SJSA1 (cell line): ENCODE measurements at regions not wholly inside any gene's neighbourhood (a gene's known extent, or its start where the extent isn't known, plus 50 kb on each side); places are given as distances from the start of the nearest gene placed in this dataset.

Experiments used
- DNase-seq, 2 experiments: peaks; one replicate each; pipeline ENCODE4 v3.0.0-alpha.2; 2015 to 2020; ENCODE audit warnings: low spot score in 2 of 2, low read depth in 1 of 2
- H3K27ac ChIP-seq: fragments of 250-450 bp; sonication (Bioruptor Pico); 2 replicates; pipeline ENCODE4 v1.5.1; 2020; ENCODE audit warnings: mild to moderate bottlenecking, moderate library complexity
- H3K27me3 ChIP-seq: fragments of 250-450 bp; sonication (Bioruptor Pico); replicated peaks from 2 replicates; pipeline ENCODE4 v1.5.1; 2020; ENCODE audit warnings: mild to moderate bottlenecking, moderate library complexity
- H3K36me3 ChIP-seq: fragments of 250-450 bp; sonication (Bioruptor Pico); 2 replicates; pipeline ENCODE4 v1.5.1; 2020; ENCODE audit warnings: mild to moderate bottlenecking
- H3K4me1 ChIP-seq: fragments of 250-450 bp; sonication (Bioruptor Pico); replicated peaks from 2 replicates; pipeline ENCODE4 v1.6.1; 2021; ENCODE audit warnings: mild to moderate bottlenecking
- H3K4me3 ChIP-seq: fragments of 250-450 bp; sonication (Bioruptor Pico); 2 replicates; pipeline ENCODE4 v1.5.1; 2020; ENCODE audit warnings: mild to moderate bottlenecking
- H3K9me3 ChIP-seq: fragments of 250-450 bp; sonication (Bioruptor Pico); replicated peaks from 2 replicates; pipeline ENCODE4 v1.5.1; 2020; ENCODE audit warnings: mild to moderate bottlenecking

DNA sequence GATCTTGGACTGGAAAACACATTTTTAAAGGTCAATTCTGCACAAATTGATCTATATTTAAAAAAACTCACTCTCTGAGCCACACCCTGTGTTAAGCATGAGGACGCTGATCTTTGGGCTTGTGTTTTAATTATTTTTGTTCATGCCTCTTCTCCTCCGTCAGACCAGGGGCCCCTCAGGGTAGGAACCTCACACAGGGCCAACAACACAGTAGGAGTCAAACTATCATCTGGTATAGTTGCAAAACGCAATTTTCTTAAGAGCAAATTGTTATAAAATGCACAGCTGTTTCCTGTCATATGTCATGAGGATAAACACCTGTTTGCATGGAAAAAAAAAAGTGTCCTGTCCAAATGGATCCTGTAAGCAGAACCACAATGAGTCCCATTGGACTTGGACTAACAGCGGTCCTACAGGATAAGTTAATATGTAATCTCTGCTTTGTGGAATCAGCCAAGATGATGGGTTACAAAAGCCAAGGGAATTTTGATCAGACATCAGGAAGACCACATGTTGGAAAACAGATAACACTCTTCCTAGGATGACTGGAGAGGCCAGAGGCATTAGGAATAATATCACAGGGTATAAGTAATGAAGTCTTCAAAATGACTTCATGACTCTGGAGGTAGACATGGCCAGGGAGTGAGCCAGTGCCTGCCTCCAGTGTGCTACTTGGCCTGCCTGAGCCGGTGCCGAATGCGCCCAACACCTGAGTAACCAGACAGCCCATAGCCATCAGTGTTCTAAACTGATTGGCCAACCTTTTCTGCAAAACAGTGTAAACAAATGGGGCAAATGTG, 184.9 kb upstream of the ADCY1 start:
- Histone ChIP-seq H3K27me3 (no peaks in the 10 kb centered on the region), H3K9me3 (no peaks in the 10 kb centered on the region), H3K27ac (no peak overlapping the region), H3K36me3 (no peaks in the 10 kb centered on the region), H3K4me3 (no peak overlapping the region), H3K4me1 (no peaks in the 10 kb centered on the region)
- no peak for DNase-seq

DNA sequence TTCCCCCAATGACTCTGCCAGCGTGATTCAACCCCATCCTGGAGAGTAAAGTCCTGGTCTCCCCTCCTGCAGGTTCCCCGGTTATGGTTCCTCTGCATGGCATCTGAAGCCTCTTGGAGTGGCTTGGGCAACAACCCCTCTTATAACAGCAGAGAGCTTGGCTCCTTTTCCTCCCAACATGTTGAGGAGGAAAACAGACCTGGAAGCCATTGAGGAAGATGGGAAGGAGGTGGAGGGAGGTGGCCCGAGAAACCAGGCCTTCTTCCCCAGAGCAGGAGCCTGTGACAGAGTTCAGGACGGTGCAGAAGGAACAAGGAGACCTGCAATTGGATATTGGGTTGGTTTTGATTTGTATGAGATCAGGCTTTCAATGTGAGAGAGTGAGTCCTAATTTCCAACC, 184.0 kb upstream of the ADCY1 start:
- no peaks in the 10 kb centered on the region for H3K27me3 ChIP-seq
- H3K36me3 ChIP-seq: no peaks in the 10 kb centered on the region
- no peaks in the 10 kb centered on the region for H3K9me3 ChIP-seq
- DNase-seq: no peak
- no peak overlapping the region for H3K27ac ChIP-seq
- no peaks in the 10 kb centered on the region for H3K4me1 ChIP-seq
- H3K4me3 ChIP-seq: no peak overlapping the region

DNA sequence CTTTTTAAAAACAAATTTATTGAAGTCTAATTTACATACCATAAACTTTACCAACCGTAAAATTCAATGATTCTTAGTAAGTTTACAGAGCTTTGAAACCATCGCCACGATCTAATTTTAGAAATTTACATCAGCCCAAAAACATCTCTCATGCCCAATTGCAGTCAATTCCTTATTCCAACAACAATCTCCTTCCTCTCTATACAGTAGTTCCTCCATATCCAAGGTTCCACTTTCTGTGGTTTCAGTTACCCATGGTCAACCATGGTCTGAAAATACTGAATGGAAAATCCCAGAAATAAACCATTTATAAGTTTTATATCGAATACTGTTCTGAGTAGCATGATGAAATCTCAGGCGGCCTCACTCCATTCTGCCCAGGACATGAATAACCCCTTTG, 183.4 kb upstream of the ADCY1 start:
- Histone ChIP-seq H3K27me3 (no peaks in the 10 kb centered on the region), H3K4me1 (no peaks in the 10 kb centered on the region), H3K27ac (no peak overlapping the region), H3K36me3 (no peaks in the 10 kb centered on the region), H3K4me3 (no peak overlapping the region), H3K9me3 (no peaks in the 10 kb centered on the region)
- DNase-seq: no peak

DNA sequence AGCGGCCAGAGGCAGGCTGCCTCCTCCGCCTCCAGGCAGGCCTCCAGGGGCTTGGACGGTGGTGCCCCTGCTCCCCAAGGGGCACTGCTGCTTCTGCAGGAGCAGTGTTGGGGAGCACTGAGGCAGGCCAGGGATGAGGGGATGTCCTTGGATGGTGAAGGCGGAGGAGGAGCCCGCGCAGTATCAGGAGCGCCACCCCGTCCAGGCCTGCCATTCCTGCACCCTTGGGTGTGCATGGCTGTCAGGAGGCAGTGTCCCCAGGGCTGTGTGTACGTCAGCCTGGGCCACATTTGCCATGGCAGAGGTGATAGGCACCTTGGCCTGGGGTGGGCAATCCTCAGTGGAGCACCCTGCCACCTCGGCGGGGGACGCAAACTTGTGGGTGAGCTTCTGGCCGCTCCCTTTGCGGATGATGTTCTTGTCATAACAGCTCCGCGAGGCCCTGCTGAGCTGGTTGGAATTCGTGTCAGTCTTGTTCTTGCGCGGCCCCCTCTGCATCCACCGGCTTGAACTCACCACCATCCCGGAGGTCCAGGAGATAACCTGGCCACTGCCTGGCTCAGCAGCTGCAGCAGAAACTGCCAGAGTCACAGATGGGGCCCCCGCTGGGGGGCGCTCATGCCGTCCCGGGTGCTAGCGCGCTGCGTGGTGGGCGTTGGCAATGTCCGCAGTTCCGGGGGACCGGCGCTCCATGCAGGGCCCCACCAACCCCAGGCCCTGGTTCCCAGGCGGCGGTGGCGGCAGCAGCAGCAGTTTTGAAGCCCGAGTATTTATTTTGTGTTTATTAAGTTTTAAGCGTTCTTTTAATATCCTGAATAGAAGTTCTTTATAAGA, 182.3 kb upstream of the ADCY1 start:
- Histone ChIP-seq H3K9me3 (no peaks in the 10 kb centered on the region), H3K4me1 (no peaks in the 10 kb centered on the region), H3K36me3 (no peaks in the 10 kb centered on the region), H3K27me3 (no peaks in the 10 kb centered on the region), H3K27ac (no peak overlapping the region), H3K4me3 (no peak overlapping the region)
- no peak for DNase-seq

DNA sequence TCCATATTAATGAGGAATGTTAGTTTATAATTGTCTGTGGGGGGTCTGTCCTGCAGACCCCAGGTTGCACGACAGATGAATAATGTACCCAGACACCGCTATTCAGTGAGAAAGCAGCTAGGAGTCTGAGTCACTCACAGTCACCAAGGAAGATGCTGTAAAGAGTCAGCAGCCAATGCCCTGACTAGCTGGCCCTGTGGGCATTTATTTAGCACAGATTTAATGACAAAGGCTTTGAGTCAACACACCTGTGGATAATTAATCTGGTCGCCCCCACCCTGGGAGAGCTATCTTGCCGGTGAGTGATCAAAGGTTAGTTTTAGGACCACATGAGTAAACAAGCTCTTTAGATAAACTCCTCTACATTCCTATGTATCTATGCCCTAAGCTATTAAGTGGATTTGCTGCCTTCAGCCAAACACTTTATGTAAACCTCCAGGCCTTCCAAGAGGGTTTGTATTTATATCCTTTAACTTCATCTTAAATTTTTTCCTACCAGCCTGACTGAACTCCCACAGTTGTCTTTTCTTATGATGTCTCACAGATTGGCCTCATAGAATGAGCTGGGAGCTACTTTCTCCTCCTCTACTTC, 180.0 kb upstream of the ADCY1 start:
- Histone ChIP-seq H3K27me3 (no peaks in the 10 kb centered on the region), H3K4me1 (no peaks in the 10 kb centered on the region), H3K27ac (no peak overlapping the region), H3K36me3 (no peaks in the 10 kb centered on the region), H3K9me3 (no peaks in the 10 kb centered on the region), H3K4me3 (no peak overlapping the region)
- DNase-seq: peak in 1 of 2 experiments; percentile 9

DNA sequence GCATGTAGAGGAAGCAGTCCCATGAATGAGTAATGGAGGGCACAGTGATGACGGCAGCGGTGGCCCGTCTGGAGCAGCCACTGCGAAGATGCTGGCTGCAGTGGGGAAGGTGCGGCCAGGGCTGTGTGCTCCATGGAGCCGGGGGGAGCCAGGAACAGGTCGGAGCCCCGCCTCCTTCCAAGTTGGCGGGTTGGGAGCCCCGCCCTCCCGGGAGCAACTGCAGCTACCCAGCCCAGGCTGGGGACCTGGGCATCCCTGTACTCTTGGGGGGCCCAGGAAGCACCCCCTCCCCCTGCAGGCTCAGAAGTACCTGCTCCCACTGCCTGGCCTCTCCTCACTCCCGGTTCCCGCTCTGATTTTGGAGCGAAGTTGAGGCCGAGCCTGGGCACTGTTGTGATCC, 175.1 kb upstream of the ADCY1 start:
- no peaks in the 10 kb centered on the region for H3K27me3 ChIP-seq
- no peak overlapping the region for H3K27ac ChIP-seq
- H3K4me1 ChIP-seq: no peaks in the 10 kb centered on the region
- H3K4me3 ChIP-seq: no peak overlapping the region
- DNase-seq: no peak
- no peaks in the 10 kb centered on the region for H3K36me3 ChIP-seq
- H3K9me3 ChIP-seq: no peaks in the 10 kb centered on the region

DNA sequence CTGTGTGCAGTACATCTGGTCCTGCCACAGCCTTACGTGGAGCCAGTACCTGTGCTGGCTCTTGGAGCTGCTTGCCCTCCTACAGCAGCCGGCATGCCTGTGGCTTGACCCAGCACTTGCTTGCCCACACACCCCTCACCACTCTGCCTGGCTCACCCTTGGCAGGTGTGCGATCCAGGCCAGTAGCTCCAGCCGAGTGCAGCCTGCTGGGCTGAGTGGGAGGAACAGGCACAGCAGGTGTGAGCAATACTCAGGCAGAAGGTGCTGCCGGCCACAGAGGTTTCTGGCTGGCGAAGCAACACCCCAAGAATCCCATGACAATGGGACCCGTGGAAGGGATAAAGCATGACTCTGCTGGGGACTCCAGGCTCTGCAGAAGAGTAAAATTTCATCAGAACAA, 173.5 kb upstream of the ADCY1 start:
- Histone ChIP-seq H3K36me3 (no peaks in the 10 kb centered on the region), H3K9me3 (no peaks in the 10 kb centered on the region), H3K27ac (no peak overlapping the region)

DNA sequence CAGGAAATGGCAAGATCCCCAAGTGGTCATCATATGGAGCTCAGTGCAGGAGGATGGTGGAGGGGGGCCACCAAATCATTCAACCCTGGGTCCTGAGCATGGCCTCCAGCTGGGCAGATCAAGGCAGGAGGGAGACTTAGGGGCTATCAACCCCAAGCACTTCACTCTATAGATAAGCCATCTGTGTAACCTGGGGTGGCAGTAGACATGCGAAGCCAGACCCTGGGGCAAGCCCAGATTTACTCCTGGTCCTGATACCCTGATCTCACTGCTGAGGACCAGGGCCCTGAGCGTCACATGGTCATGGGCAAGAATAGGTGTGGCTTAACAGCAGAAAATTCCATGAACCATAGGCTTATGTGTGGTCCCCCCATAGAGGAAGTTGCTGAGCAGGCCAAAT, 173.0 kb upstream of the ADCY1 start:
- H3K27ac ChIP-seq: no peak overlapping the region
- no peaks in the 10 kb centered on the region for H3K27me3 ChIP-seq
- H3K36me3 ChIP-seq: no peaks in the 10 kb centered on the region
- no peak overlapping the region for H3K4me3 ChIP-seq
- no peaks in the 10 kb centered on the region for H3K4me1 ChIP-seq
- no peaks in the 10 kb centered on the region for H3K9me3 ChIP-seq
- DNase-seq: no peak

More for the DNA sequence above, 173.5 kb upstream of the ADCY1 start:
- Histone ChIP-seq H3K4me1 (no peaks in the 10 kb centered on the region), H3K4me3 (no peak overlapping the region), H3K27me3 (no peaks in the 10 kb centered on the region)
- no peak for DNase-seq

DNA sequence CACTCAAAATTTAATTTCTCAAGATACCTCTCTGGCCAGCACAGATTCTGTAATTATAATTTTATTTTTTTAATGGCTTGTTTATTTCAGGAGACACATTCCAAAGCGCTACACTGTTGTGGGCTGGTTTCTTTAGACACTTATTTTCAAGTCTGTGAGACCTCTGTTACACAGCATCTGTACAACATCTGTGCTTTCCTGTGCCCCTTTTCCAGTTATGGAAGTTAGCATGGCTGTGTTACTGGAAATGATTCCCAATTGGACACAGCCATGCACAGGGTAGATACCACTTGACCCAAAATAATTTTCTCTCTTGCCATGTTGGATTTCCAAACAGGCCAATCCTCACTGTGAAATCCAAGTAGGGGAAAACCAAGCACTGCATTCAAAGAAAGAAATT, 172.3 kb upstream of the ADCY1 start:
- no peak overlapping the region for H3K27ac ChIP-seq
- DNase-seq: no peak
- H3K9me3 ChIP-seq: no peaks in the 10 kb centered on the region

DNA sequence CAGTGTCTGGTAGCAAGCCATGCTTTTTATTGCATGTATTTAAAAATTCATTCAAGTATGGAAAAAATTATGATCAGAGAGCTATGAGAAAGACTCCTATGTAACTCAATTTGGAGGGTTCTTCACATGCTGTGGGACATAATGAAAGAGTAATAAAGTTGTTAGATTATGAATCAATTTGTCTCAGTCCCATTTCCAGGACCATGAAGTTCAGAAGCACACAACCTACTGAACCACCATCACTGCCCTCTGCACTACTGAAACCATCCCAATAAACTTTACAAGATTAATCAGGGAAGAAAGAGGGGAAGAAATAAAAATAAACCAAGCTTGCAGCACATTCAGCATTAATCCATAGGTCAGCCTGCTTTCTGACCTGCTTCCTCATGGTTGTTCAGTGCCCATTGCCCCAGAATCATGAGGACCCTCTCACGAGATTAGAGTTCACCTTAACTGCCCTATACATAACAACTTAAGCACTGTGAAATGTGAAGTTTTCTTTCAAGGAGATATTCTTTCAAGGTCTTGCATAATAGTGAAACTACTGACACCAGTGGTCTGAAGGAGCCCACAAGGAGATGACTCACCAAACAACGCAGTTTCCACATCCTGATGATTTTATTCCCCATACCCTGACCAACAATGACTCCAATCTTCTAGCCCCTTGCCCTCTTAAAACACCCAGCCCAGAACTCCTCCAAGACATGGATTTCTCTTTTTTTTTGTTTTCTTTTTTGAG, 171.5 kb upstream of the ADCY1 start:
- H3K4me1 ChIP-seq: no peaks in the 10 kb centered on the region
- H3K27ac ChIP-seq: no peak overlapping the region
- H3K9me3 ChIP-seq: no peaks in the 10 kb centered on the region
- H3K27me3 ChIP-seq: no peaks in the 10 kb centered on the region
- H3K36me3 ChIP-seq: no peaks in the 10 kb centered on the region
- DNase-seq: peak in 1 of 2 experiments; percentile 2
- H3K4me3 ChIP-seq: no peak overlapping the region

More for the DNA sequence above, 172.3 kb upstream of the ADCY1 start:
- no peaks in the 10 kb centered on the region for H3K36me3 ChIP-seq
- no peaks in the 10 kb centered on the region for H3K27me3 ChIP-seq
- H3K4me3 ChIP-seq: no peak overlapping the region
- H3K4me1 ChIP-seq: no peaks in the 10 kb centered on the region

DNA sequence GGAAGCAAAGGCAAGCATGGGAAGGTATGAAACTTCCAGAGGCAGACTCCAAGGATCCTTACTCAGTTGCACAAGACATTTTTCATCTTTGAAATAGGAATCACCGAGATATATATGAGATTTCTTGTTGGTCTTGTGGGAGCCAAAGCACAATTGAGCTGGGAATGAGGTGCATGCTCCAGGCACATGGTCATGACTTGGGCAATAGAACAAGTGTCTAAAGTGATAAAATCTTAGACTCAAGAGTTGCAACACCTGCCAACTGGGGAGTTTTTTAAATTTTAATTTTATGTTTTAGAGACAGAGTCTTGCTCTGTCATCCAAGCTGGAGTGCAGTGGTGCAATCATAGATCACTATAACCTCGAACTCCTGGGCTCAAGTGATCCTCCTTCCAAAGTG, 169.5 kb upstream of the ADCY1 start:
- Histone ChIP-seq H3K4me3 (no peak overlapping the region), H3K9me3 (no peaks in the 10 kb centered on the region), H3K36me3 (no peaks in the 10 kb centered on the region), H3K4me1 (no peaks in the 10 kb centered on the region), H3K27me3 (no peaks in the 10 kb centered on the region), H3K27ac (no peak overlapping the region)
- no peak for DNase-seq

DNA sequence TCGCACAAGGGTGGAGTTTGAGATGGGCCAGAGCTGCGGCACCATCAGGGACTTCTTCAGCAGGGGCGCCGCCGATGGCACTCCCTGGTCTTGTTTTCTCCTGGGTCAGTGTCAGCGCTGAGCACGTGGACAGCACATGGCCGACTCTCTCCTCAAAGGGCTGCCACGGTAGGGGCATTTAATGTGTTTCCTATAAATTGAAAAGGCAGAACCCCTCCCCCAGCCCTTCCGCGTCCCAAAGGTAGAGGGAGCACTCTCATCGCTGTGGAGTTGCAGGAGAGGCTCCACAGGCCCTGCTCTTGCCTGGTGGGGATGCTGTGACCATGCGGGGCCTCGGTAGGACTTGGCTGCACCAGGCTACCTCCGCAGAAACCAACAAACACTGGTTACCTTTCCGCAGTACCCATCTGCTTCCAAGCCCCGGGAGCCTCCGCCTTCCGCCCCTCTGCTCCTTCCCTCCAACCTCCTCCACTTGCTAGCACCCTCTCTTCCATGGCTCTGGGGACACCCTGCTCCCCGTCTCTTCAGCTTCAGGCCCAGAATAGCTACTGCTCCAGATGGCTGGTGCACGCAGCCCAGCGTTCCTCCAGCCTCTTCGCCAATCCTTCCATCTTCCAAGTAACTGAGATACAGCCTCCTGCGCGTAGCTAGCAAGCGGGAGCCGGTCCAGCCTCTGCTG, 166.3 kb upstream of the ADCY1 start:
- no peaks in the 10 kb centered on the region; the same call in 1 of the 2 replicates for H3K9me3 ChIP-seq
- H3K36me3 ChIP-seq: no peaks in the 10 kb centered on the region
- DNase-seq: no peak
- H3K27me3 ChIP-seq: no peaks in the 10 kb centered on the region
- no peaks in the 10 kb centered on the region for H3K4me1 ChIP-seq
- no peak overlapping the region for H3K27ac ChIP-seq
- no peak overlapping the region for H3K4me3 ChIP-seq

DNA sequence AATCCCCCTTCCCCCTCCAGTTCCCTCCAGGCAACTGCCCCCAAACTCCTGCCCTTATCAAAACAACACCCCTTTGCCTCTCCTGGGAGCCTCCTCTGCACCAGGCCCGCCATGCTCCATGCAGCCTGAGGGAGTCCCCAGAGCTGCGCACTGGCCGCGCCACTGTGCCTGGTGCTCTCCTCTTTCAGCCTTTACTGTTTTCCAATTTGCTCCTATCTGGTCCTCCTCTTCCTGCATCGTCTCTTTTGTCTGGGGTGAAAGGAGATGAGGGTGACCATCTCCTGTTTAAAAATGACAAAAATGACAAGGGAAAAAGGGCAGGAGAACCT, 165.8 kb upstream of the ADCY1 start:
- H3K27ac ChIP-seq: no peak overlapping the region
- H3K4me1 ChIP-seq: no peaks in the 10 kb centered on the region
- H3K4me3 ChIP-seq: no peak overlapping the region
- H3K27me3 ChIP-seq: no peaks in the 10 kb centered on the region
- no peaks in the 10 kb centered on the region for H3K36me3 ChIP-seq
- no peak for DNase-seq
- H3K9me3 ChIP-seq: no peaks in the 10 kb centered on the region; the same call in 1 of the 2 replicates
